Stimulated activated CD4-positive, alpha-beta T cell treated with anti-CD3 and anti-CD28 coated beads, Interleukin-1b, Interleukin-23, amount 100 ng/mL, for 48 hours (primary cell): ENCODE measurements at regions not wholly inside any gene's neighbourhood (a gene's known extent, or its start where the extent isn't known, plus 50 kb on each side); places are given as distances from the start of the nearest gene placed in this dataset.
A peak's percentile ranks its signal among the peaks of the same experiment; 100 is the strongest.

Source experiments
- DNase-seq: peaks from one replicate; pipeline ENCODE4 v3.0.0-alpha.2; 2020

GRCh38 chr2:9738535-9739496 lies 104.5 kb upstream of the TAF1B start:
- DNase-seq, result peak; percentile 54

GRCh38 chr2:9739531-9739964 lies 103.7 kb upstream of the TAF1B start:
- DNase-seq, result peak; percentile 67

- no peak for DNase-seq
Measured at GRCh38 chr2:9740382-9741073, 102.7 kb upstream of the TAF1B start.

GRCh38 chr2:9741110-9741509 lies 102.2 kb upstream of the TAF1B start:
- DNase-seq, result no peak

- DNase-seq, result no peak
Measured at GRCh38 chr2:9742601-9743000, 100.7 kb upstream of the TAF1B start.

- no peak for DNase-seq
Measured at GRCh38 chr2:9744256-9745004, 98.8 kb upstream of the TAF1B start.

- DNase-seq, result no peak
Measured at GRCh38 chr2:9745153-9745899, 97.9 kb upstream of the TAF1B start.

- DNase-seq, result no peak
Measured at GRCh38 chr2:9747396-9747795, 95.9 kb upstream of the TAF1B start.

- peak; percentile 62 for DNase-seq
Measured at GRCh38 chr2:9748577-9748976, 94.7 kb upstream of the TAF1B start.

GRCh38 chr2:9749546-9750223 lies 93.6 kb upstream of the TAF1B start:
- no peak for DNase-seq

GRCh38 chr2:9750224-9751215 lies 92.8 kb upstream of the TAF1B start:
- DNase-seq, result no peak

- no peak for DNase-seq
Measured at GRCh38 chr2:9751831-9752230, 91.4 kb upstream of the TAF1B start.

GRCh38 chr2:9752441-9753275 lies 90.6 kb upstream of the TAF1B start:
- DNase-seq, result peak; percentile 93

- DNase-seq, result peak; percentile 87
Measured at GRCh38 chr2:9753276-9753600, 90.0 kb upstream of the TAF1B start.

- peak; percentile 72 for DNase-seq
Measured at GRCh38 chr2:9753665-9754531, 89.4 kb upstream of the TAF1B start.

- DNase-seq, result no peak
Measured at GRCh38 chr2:9754532-9754887, 88.8 kb upstream of the TAF1B start.

- no peak for DNase-seq
Measured at GRCh38 chr2:9755008-9755407, 88.3 kb upstream of the TAF1B start.

- no peak for DNase-seq
Measured at GRCh38 chr2:9755638-9756037, 87.6 kb upstream of the TAF1B start.

GRCh38 chr2:9756692-9757250 lies 86.5 kb upstream of the TAF1B start:
- no peak for DNase-seq
